ENCODE measurements at regions not wholly inside any gene's neighbourhood (a gene's known extent, or its start where the extent isn't known, plus 50 kb on each side); places are given as distances from the start of the nearest gene placed in this dataset.

GRCh38 chr22:35160268-35160667, 94.3 kb downstream of the ISX start:
- no peak for TF ChIP-seq CTCF (IDR thresholded peaks at IDR 0.05; ENCODE audit: insufficient read depth, low read depth, low read length)
- TF ChIP-seq EZH2 (IDR thresholded peaks at IDR 0.05; ENCODE audit: insufficient read depth, low read length): no peak

Data from astrocyte (in vitro differentiated cells and primary cell).